ENCODE measurements at regions not wholly inside any gene's neighbourhood (a gene's known extent, or its start where the extent isn't known, plus 50 kb on each side); places are given as distances from the start of the nearest gene placed in this dataset.

DNA sequence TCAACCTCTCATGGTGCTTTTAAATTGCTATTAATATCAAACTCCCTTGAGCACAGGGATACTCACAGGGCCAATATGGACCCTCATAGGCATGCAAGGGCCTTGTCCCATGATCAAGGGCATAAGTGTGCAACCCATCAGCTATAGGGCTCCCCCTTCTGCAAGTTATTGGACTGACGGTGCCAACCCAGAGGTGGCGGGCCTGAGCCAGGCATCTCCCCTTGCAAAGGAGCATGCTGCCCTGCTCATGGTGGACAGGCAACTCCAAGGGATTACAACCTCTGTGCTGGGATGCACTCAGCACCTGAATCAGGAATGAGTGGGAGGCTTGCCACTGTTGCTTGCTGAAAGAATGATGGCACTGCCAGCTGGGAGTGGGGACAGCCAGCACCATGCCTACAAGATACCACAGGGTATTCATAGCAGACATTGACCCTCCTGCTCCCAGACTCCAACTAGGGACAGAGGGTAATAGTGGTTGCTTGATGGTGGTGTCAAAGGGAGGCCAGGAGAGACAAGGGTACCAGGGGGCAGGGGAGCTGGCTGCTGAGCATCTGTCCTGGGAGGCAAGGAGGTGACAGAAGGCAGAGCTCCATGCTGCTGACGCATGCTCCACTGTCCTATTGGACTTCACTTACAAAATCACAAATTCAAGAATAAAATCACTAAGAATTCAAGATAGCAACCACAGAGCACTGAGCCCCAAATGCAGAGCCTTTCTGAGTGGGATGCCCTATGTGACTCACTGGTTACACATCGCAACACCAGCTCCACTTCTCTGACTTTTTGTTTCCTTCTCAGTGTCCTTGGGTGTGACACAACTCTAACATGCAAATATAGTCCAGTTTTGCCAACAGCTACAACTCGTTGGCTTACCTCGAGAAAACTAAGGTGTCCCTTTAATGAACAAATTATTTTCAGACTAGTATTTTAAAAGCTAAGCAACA lies 157.1 kb upstream of the CCDC150 start:
- no peak for DNase-seq (ENCODE audit: low read depth, low spot score)

DNA sequence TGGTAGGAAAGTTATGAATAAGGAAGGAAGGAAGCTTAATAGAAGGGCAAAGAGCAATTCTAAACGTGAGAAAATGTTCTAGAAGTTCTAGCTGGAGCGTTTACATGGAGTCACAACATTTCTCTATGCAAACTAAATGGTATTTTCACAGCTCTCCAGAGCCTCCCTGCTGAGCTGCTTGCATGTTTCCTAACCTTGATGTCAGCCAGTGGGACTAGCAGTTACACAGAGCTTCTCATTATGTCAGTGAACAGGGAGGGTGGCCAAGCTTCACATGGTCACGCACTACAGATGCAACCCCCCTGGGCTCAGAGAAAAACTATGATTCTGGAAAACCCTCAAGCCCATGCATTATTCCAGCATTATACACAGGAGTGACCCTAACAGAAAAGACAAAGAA lies 153.4 kb upstream of the CCDC150 start:
- no peak for DNase-seq (ENCODE audit: low read depth, low spot score)

DNA sequence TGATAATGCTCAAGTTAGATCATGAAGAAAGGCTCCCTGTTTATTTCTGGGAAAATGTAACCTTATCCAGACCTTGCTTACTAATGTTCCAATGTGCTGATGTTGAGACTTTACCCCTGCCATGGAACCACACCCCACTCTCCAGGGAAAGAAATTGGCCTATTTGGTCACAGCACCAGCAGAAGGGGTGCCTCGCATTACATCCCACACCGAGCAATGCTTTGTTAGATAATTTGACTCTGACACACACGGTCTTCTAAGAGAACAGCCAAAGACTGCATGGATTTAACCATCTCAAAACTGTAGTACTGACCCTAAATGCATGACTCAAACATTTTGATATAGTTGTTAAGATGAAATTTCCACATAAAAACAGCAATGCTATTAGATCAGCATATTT lies 152.1 kb upstream of the CCDC150 start:
- DNase-seq (ENCODE audit: low read depth, low spot score) = no peak

DNA sequence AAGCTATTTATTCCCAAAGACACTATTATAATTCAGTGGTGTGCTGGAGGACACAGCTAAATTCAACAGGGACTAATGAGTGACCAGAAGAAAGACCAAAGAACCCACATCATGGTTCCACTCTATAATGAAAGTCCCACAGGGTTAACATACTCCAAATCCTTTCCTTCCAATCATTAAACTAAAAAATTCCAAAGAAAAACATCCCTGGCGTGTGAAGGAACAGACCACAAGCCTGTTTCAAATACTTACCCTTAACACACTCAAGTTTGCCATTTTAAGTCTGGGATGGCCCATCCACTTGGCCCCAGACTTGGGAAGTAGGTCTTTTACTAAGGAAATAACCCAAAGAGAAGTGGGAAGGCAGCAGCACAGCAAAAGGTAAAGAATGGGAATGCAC lies 150.1 kb upstream of the CCDC150 start:
- DNase-seq (ENCODE audit: low read depth, low spot score) = no peak

DNA sequence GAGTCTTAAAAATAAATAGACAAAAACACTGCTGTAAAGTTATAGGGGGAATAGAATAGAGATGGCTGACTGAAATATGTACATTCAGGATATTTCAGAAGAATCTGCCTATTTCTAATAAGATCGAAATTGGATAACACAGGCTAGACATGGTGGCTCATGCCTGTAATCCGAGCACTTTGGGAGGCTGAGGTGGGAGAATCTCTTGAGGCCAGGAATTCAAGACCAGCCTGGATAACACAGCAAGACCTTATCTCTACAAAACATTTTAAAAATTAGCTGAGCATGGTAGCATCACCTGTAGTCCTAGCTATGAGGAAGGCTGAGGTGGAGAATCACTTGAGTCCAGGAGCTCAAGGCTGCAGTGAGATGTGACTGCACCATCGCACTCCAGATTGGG lies 146.6 kb upstream of the CCDC150 start:
- no peak for DNase-seq (ENCODE audit: low read depth, low spot score)

DNA sequence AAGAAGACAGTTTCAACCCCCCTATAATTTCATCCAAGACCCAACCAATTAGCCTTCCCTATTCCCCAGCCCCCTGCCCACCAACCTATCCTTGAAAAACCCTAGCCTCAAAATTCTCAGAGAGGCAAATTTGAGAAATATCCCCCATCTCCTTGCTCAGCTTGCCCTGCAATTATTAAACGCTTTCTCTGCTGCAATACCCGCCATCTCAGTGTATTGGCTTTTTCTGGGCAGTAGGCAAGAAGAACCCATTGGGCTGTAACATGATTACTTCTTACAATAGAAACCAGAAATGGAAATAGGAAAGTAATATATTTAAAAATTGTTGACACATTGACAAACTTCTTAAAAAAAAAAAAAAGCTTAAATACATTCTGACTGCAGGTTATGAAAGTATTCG lies 140.6 kb upstream of the CCDC150 start:
- no peak for DNase-seq (ENCODE audit: low read depth, low spot score)

DNA sequence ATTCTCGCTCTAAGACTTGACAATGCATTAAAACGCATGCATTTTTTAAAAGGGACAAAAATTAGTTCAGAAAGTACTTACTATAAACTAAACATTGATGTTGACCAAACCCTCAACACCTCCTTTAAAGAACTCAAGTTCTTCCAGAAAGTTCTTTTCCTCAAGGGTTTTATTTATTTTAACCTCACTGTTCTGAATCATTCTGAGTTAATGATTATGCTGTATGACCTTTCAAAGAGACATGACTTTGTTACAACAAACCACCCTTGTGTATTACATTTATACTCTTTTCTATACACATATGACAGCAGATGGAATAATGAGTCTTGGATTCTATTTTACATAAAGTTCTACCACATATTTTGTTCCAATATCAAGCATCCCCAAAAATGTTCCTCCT lies 139.8 kb upstream of the CCDC150 start:
- DNase-seq (ENCODE audit: low read depth, low spot score) = no peak

DNA sequence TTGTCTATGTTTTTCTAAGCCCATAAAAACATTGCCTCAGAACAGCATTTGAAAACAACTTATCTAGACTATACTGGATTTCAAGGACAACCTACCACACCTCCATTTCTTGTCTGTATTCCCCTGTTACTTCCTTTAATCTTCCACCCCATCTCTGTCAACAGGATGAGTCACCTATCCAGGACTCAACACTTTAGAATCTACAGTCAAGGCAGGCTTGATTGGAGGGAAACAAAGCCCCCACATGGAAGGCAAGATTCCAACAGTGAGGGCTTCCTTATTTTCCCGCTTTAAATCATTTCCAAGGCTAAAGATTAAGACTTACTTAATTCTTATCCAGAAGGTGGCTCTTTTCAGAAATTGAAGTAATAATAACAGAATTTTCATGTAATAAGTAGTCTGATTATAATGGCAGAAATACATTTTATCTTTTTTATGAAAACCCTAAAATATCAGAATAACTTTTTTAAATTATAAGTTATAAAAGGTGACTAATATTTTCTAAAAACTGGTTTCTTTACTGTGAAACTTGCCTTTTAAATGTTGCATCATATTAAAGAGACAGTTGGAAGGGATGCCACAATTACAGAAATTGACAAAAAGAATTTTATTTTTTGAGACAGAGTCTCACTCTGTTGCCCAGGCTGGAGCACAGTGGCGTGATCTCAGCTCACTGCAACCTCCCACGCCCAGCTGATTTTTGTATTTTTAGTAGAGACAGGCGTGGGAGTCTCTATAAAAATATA lies 138.7 kb upstream of the CCDC150 start:
- DNase-seq (ENCODE audit: low read depth, low spot score) = no peak

DNA sequence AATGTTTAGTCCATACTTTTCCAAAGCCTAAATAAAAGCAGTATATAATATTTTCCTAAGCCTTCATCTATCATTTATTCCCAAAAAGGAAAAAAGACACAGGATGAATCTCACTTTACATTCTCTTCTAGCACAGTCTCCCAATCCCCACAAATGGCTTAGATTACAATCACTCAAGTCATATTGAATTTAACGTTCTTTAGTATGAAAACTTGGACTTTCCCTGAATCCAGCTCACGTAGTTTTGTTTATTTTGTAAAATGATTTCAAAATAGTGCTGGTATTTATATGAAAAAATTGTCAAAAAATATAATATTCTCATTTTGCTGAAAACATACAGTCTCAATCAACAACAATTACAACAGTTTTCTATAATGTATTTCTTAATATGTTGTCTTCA lies 137.7 kb upstream of the CCDC150 start:
- no peak for DNase-seq (ENCODE audit: low read depth, low spot score)

DNA sequence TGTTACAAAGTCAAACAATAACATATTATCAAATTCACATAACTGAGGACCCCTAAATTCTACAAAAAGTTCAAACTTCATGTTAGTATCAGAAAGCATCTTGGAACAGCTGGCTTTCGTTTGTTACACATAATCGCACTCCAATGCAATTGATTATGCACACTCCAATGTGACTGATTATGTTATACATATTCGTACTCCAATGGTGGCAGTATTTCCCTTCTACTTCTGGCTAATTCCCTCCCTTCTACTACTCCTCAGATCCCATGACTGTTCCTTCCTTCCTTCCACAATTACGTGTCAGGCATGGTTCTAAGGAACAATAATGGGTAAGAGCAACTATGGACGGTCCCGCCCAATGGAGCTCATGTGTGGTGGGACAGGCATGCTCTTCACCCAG lies 137.1 kb upstream of the CCDC150 start:
- no peak for DNase-seq (ENCODE audit: low read depth, low spot score)

DNA sequence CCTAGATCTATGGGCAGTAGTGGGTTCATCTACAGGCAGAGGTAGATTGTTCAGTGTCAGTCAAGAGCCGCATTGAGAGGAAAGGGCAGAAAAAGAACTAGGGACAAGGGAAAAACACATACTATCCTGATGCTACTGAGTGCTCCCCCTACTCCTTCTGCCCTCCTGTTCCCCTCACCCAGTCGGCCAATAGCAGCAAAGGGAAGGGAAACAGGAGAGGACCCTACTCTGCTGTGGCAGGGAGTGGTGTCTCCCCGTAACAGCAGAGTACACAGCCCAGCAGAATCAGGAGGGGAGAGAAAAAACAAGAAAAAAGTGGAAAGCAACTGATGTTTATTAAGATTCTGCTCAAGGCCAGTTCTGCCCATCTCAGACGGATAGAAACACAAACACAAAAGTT lies 136.1 kb upstream of the CCDC150 start:
- no peak for DNase-seq (ENCODE audit: low read depth, low spot score)

DNA sequence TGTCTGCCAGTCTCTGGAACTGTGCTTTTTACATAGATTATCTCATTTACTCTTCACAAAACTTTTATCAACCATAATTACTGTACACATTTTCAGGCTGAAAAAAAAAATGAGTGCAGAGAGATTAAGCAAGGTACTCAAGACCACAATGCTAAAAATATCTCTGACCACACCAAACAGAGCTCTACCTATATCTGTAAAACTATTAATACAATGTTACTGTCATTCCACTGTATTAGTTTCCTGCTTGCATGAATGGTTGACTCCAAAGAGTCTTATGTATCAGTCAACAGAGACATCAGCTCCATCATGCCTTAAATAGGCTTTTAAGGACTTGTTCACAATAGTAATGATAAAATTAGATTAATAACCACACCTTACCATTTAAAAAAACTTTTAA lies 134.7 kb upstream of the CCDC150 start:
- DNase-seq (ENCODE audit: low read depth, low spot score) = no peak

DNA sequence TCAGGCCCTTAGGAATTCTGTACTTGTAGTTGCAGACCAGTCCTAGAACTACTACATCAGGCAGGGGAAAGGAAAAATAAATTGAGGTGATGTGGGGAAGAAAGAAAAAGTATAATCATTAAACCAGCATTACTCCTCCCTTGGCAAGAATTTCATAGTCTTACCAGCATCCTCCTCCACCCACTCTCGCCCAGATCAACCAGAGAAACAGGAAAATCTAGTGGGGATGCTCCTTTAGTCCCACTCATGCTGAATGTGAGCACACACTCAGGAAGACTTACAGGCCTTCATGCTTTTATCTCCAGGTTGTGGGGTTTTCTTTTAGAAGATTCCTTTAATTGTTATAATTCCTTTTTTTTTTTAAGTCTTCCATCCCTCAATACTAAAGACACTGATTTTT lies 129.3 kb upstream of the CCDC150 start:
- no peak for DNase-seq (ENCODE audit: low read depth, low spot score)

DNA sequence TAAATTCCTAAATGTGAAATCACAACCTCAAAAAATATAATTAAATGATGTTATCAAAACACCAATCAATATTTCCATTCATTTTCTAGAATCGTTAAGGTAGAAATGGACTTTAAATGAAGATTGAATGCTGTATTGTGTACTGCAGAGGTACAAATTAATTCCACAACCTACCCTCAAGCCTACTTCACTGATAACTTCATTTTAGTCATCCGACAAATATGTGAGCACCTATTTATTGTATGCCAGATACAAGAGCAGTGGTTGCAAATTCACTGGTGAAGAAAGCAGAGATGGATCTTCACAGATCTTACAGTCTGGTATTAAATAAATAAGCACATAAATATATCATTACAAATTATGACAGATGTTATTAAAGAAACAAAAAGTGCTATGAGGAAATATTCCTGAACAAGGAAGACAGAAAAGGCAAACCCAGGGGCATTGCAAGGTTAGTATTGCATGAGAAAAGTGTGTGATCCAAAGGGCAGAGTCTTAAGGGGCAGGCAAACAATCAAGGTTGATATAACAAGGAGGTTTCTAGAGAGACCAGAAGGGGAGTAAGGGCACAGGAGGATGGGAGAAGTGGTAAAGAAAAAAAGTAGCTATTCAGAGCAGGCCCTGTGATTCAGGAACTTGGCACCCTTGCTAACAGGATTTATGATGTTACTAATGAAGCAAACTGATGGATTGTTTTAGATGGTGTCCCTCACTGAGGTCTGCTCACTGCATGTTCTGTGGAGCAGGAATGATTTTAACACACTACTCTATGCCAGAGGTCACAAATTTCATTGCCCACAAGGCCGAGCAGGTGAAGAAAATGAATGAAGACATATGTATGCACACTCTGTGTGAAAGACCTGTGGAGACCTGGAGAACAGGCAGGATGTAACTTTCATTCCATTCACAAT lies 128.0 kb upstream of the CCDC150 start:
- DNase-seq (ENCODE audit: low read depth, low spot score) = no peak

DNA sequence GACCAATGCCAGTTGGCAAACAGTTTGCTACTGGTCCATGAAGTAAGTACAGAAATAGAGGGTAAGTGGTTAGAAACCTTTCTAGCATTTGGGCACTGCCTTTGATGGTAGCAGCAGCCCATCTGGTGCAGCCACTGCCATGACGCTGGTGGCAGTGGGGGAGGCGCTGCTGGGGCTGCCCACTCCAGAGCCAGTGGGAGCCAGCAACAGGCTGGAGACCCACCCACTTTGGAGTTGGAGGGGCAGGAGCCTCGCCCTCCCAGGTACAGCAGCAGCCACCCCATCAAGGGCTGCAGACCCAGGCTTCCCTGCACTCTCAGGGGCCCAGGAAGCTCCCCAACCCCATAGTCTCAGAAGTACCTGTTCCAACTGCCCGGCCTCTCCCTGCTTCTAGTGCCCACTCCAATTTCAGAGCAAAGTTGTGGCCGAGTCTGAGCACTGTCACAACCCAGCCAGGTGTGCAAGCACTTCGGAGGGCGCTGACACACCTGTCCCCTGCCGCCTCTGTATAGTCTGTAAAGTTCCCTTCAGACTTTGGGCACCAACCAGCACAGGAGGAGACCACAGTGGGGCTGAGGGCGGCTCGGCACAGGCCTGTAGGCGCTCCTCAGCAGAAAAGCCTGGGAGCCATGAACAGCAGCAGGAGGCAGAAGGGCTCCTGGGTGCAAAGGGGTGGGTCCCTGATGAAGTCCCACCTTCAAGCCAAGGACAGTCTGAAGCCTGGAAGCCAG lies 125.6 kb upstream of the CCDC150 start:
- DNase-seq (ENCODE audit: low read depth, low spot score) = no peak

DNA sequence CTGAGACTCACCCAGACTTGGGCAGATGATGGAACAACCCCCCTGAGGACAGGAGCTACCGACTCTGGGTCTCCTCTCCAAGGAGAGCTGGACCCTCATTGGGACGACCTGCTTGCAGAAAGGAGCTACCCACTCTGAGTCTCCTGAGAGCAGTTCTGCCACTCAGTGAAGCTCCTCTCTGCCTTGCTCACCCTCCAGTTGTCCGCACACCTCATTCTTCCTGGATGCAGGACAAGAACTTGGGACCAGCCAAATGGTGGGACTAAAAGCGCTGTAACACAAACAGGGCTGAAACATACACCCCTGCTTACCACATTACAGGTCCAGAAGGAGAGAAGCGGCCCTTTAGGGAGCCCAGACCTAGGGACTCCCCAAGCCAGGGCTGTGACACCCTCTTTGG lies 124.9 kb upstream of the CCDC150 start:
- DNase-seq (ENCODE audit: low read depth, low spot score) = no peak

DNA sequence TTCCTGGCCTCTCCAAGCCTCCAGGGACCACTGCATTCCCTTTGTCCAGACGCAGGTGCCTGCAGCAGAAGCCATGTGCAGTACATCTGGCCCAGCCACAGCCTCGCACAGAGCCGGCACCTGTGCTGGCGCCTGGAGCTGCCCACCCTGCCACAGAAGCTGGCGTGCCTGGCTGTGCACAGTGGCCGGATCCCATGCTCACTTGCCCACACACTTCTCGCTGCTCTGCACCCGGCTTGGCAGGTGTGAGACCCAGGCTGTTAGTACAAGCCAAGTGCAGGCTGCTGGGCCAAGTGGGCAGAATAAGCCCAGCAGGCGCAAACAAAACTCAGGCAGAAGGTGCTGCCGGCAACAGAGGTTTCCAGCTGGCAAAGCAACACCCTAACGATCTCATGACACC lies 124.5 kb upstream of the CCDC150 start:
- no peak for DNase-seq (ENCODE audit: low read depth, low spot score)

DNA sequence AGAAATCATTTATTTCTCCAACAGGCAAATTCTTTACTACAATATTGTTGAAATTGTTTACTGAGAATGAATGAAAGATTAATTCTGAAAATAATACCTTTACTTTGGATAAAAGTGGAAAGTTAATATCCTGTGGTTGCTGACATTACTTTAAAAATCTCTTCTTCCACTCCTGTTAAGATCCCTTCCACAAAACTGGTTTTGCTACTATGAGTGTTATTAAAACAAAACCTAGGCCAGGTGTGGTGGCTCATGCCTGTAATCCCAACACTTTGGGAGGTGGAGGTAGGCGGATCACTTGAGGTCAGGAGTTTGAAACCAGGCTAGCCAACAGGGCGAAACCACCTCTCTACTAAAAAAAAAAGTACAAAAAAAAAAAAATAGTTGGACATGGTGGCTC lies 123.9 kb upstream of the CCDC150 start:
- no peak for DNase-seq (ENCODE audit: low read depth, low spot score)

DNA sequence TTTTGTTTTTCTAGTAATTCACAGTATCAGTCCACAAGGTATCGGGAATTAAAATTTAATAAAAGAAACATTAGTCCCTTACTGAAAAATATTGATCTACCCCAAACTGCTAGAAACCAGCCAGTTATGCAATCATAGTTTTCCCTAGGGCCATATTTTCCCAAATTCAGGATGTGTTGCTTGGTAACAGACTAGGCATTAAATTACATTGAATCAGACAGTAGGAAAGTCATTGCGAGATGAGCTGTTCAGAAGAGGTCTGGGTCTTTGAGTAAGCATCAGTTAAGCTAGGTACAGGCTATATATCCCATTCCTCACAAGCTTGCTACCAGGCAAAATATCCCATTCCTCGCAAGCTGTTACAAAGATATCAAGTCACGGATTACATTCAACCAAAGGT lies 123.0 kb upstream of the CCDC150 start:
- no peak for DNase-seq (ENCODE audit: low read depth, low spot score)

DNA sequence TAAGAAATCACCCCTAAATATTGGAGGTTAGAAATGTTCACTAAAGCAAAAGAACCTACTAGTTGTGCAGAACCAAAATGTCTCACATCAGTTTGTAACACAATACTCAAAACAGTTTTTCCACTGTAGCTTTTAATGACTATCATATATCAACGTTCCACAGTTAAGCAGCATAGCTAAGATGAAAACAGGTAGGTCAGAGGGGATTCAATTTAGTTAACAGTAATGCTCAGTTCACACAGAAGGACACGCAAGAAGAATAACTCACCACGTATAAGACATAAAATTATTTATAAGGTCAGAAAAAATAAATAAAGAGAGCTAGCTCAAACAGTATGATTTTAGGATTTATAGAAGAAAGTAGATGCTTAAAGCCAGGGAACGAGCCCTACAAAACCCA lies 118.9 kb upstream of the CCDC150 start:
- no peak for DNase-seq (ENCODE audit: low read depth, low spot score)

Measured in pulmonary artery endothelial cell (primary cell).